A549 (cell line): ENCODE measurements at regions not wholly inside any gene's neighbourhood (a gene's known extent, or its start where the extent isn't known, plus 50 kb on each side); places are given as distances from the start of the nearest gene placed in this dataset.

Experiments
- ATAC-seq, 2 experiments: fragments of 200-7000 bp in 1 of 2; fragments of >200 bp in 1 of 2; cut with Nextera tagmentation in 1 of 2; cut with Tn5 transposase in 1 of 2; 3 replicates each; pipeline versions ENCODE4 v1.8.0 to v1.9.1; 2018 to 2020; ENCODE audit warnings: mild to moderate bottlenecking in 1 of 2, moderate library complexity in 1 of 2
- CTCF ChIA-PET: fragments of 300-600 bp; sonication (Branson Sonifier 250); formaldehyde crosslinking; extraction: SDS; loops from one replicate; lab custom pipeline; 2021; ENCODE audit warnings: antibody characterized with exemption, inconsistent platforms; lab: Yijun Ruan, JAX
- POLR2A ChIA-PET: fragments of 350-600 bp; formaldehyde crosslinking; extraction: SDS; loops from one replicate; lab custom pipeline; 2021; ENCODE audit warnings: antibody characterized with exemption, inconsistent platforms; lab: Yijun Ruan, JAX
- DNase-seq, 2 experiments: peaks; one replicate each; pipeline versions ENCODE4 v3.0.0 to v3.0.0-alpha.2; 2011 to 2016; ENCODE audit warnings: low read depth in 1 of 2, low spot score in 1 of 2
- FAIRE-seq: peaks from 2 replicates; lab custom pipeline; 2011; peaks lifted over from hg19 to GRCh38; lab: Jason Lieb, UNC
- H3K27ac ChIP-seq, 2 experiments: fragments of >200 bp; sonication (Bioruptor Twin); formaldehyde crosslinking; 3 replicates each; pipeline ENCODE4 v1.5.1; 2016 to 2017
- H3K4me1 ChIP-seq: fragments of >200 bp; sonication (Bioruptor Twin); formaldehyde crosslinking; 3 replicates; pipeline ENCODE4 v1.6.1; 2016
- H3K4me2 ChIP-seq: fragments of >200 bp; sonication (Bioruptor Twin); formaldehyde crosslinking; 3 replicates; pipeline ENCODE4 v1.6.1; 2016
- H3K4me3 ChIP-seq: fragments of >200 bp; sonication (Bioruptor Twin); formaldehyde crosslinking; 3 replicates; pipeline ENCODE4 v1.5.1; 2016
- H3K9me3 ChIP-seq: fragments of >200 bp; sonication (Bioruptor Twin); formaldehyde crosslinking; 3 replicates; pipeline ENCODE4 v1.6.1; 2016
- CBX8 ChIP-seq: fragments of 200-600 bp; sonication (generic); IDR thresholded peaks from 2 replicates; pipeline ENCODE4 v1.6.1; 2016
- EHF ChIP-seq: fragments of 250-450 bp; sonication (Bioruptor Pico); IDR thresholded peaks from 2 replicates; pipeline ENCODE4 v1.5.0; 2020; ENCODE audit warnings: mild to moderate bottlenecking
- EP300 ChIP-seq, 2 experiments: fragments of >200 bp; sonication (Bioruptor Twin); formaldehyde crosslinking; IDR thresholded peaks; 2 replicates in 1 of 2; 3 replicates in 1 of 2; pipeline ENCODE4 v1.6.1; 2016 to 2017
- FOSB ChIP-seq: fragments of 250-450 bp; sonication (Bioruptor Pico); IDR thresholded peaks from 2 replicates; pipeline ENCODE4 v1.5.0; 2020; ENCODE audit warnings: mild to moderate bottlenecking, moderate library complexity
- FOXS1 ChIP-seq: fragments of 250-450 bp; sonication (Bioruptor Pico); IDR thresholded peaks from 2 replicates; pipeline ENCODE4 v1.5.0; 2020; ENCODE audit warnings: mild to moderate bottlenecking, moderate library complexity
- HOXB13 ChIP-seq: fragments of 250-450 bp; sonication (Bioruptor Pico); IDR thresholded peaks from 2 replicates; pipeline ENCODE4 v1.5.0; 2020; ENCODE audit warnings: low read depth, mild to moderate bottlenecking, moderate library complexity
- HOXB5 ChIP-seq: fragments of 250-450 bp; sonication (Bioruptor Pico); IDR thresholded peaks from 2 replicates; pipeline ENCODE4 v1.5.0; 2020; ENCODE audit warnings: mild to moderate bottlenecking, moderate library complexity
- NPAS2 ChIP-seq: fragments of 250-450 bp; sonication (Bioruptor Pico); IDR thresholded peaks from 2 replicates; pipeline ENCODE4 v1.8.0; 2022; ENCODE audit warnings: mild to moderate bottlenecking, moderate library complexity, borderline replicate concordance
- POLR2A ChIP-seq: IDR thresholded peaks from 2 replicates; pipeline ENCODE4 v1.6.1; 2012; ENCODE audit warnings: mild to moderate bottlenecking, low read length
- RAD21 ChIP-seq, 2 experiments: fragments of >200 bp in 1 of 2; sonication (Bioruptor Twin) in 1 of 2; formaldehyde crosslinking in 1 of 2; IDR thresholded peaks in 1 of 2; conservative IDR thresholded peaks in 1 of 2; 2 replicates in 1 of 2; 3 replicates in 1 of 2; pipeline ENCODE4 v1.6.1; 2012 to 2018; ENCODE audit warnings: inconsistent platforms in 1 of 2
- RARB ChIP-seq: fragments of 250-450 bp; sonication (Bioruptor Pico); IDR thresholded peaks from 2 replicates; pipeline ENCODE4 v1.8.0; 2021; ENCODE audit warnings: mild to moderate bottlenecking, moderate library complexity
- REST ChIP-seq: fragments of 200-600 bp; sonication (generic); IDR thresholded peaks from 2 replicates; pipeline ENCODE4 v1.6.1; 2016; ENCODE audit warnings: antibody characterized with exemption, mild to moderate bottlenecking, moderate library complexity
- RNF2 ChIP-seq: fragments of 200-600 bp; sonication (generic); IDR thresholded peaks from 2 replicates; pipeline ENCODE4 v1.6.1; 2016; ENCODE audit warnings: low read depth, mild to moderate bottlenecking, antibody characterized with exemption, moderate library complexity, borderline replicate concordance
- TFCP2L1 ChIP-seq: fragments of 250-450 bp; sonication (Bioruptor Pico); IDR thresholded peaks from 2 replicates; pipeline ENCODE4 v1.5.0; 2021; ENCODE audit warnings: mild to moderate bottlenecking
- ZFP36 ChIP-seq: fragments of 450-650 bp; IDR thresholded peaks from 2 replicates; pipeline ENCODE4 v1.6.1; 2014; ENCODE audit warnings: borderline replicate concordance; ENCODE audit not compliant: partially characterized antibody
- WGBS: methylation state at CpG from one replicate; pipeline ENCODE4 v1.1.6; 2017; ENCODE audit errors: missing lambda C conversion rate; 5-methylcytosine and 5-hydroxymethylcytosine counted together
- TF ChIP-seq, protein P1 (sequence below): fragments of >200 bp; sonication (Bioruptor Twin); formaldehyde crosslinking; IDR thresholded peaks from 3 replicates; pipeline ENCODE4 v1.5.1; 2016
- TF ChIP-seq, protein P2 (sequence below): fragments of 450-650 bp; IDR thresholded peaks from 2 replicates; pipeline ENCODE4 v1.6.1; 2014; ENCODE audit warnings: antibody characterized with exemption

DNA sequence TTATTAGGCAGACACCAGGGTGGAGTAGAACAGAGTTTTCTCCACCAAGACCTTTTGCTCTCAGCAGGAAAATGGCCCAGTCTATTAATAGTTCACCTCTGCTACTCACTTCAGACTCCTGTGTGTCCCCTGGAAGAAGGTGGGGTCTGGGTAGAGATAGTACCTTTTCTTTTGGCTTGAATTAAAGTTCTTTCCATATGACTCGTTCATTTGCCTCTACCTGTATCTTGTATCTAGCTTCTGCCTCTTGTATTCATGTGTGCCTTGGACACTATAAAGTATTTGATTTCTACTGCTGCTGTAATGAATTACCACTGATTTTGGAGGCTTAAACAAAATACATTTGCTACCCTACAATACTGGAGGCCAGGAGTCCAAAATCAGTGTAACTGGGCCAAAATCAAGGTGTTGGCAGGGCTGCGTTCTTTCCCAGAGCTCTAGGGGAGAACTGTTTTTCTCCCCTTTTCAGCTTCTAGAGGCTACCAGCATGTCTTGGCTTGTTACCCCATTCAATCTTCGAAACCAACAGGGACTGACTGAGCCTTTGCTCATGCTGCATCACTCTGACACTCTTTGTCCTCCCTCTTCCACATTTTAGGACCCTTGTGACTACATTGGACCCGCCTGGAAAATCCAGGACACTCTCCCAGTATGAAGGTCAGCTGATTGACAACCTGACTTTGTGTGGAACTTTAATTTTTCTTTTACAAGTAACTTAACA, 155.6 kb upstream of the PRSS58 start:
- 61% methylated on average over 4 of the region's 4 CpGs for WGBS
- no peaks in the 10 kb centered on the region for H3K4me1 ChIP-seq
- ATAC-seq (no peak), FAIRE-seq (no peak)
- TF ChIP-seq RAD21 (conservative IDR thresholded peaks at IDR 0.05 in 1 of 2, IDR thresholded peaks at IDR 0.05 in 1 of 2), result no peak
- no peak for TF ChIP-seq ZFP36
- TF ChIP-seq EHF, result no peak
- no peak for TF ChIP-seq EP300 (IDR thresholded peaks at IDR 0.05)
- TF ChIP-seq FOSB (CRISPR knock-in tag), result no peak
- no peak for TF ChIP-seq CBX8
- no peak for TF ChIP-seq RARB
- no peak for TF ChIP-seq TFCP2L1 (CRISPR knock-in tag)
- TF ChIP-seq, all 56 proteins: peak for 0
- H3K9me3 ChIP-seq, result no peaks in the 10 kb centered on the region
- no peak overlapping the region for H3K4me2 ChIP-seq
- H3K4me3 ChIP-seq, result no peak overlapping the region
- POLR2A ChIA-PET, result interaction anchor here (0.6 kb wide), 1 partner anchor 449 kb away, joined by 4 read pairs; no protein-coding TSS in a partner anchor
- CTCF ChIA-PET, result interaction anchor here (0.8 to 0.9 kb wide), 3 partner anchors 48 to 115 kb away, joined by 3 to 4 read pairs (median 3); no protein-coding TSS in a partner anchor
- no peak for DNase-seq
- H3K27ac ChIP-seq, result no peak overlapping the region

GRCh38 chr7:142412551-142413193, 154.8 kb upstream of the PRSS58 start:
- TF ChIP-seq, protein P1, sequence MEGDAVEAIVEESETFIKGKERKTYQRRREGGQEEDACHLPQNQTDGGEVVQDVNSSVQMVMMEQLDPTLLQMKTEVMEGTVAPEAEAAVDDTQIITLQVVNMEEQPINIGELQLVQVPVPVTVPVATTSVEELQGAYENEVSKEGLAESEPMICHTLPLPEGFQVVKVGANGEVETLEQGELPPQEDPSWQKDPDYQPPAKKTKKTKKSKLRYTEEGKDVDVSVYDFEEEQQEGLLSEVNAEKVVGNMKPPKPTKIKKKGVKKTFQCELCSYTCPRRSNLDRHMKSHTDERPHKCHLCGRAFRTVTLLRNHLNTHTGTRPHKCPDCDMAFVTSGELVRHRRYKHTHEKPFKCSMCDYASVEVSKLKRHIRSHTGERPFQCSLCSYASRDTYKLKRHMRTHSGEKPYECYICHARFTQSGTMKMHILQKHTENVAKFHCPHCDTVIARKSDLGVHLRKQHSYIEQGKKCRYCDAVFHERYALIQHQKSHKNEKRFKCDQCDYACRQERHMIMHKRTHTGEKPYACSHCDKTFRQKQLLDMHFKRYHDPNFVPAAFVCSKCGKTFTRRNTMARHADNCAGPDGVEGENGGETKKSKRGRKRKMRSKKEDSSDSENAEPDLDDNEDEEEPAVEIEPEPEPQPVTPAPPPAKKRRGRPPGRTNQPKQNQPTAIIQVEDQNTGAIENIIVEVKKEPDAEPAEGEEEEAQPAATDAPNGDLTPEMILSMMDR, result peak; percentile 31; the same call in 2 of the 3 replicates
- TF ChIP-seq POLR2A (no peak), RAD21 (conservative IDR thresholded peaks at IDR 0.05 in 1 of 2, IDR thresholded peaks at IDR 0.05 in 1 of 2) (peak in 1 of 2 experiments; percentile 18; a peak in 1 of 5 replicates), REST (no peak)
- TF ChIP-seq, all 56 proteins: peak for 2
- DNase-seq (peak; percentile 49 to 73), FAIRE-seq (peak; percentile 18), ATAC-seq (peak; percentile 66 to 92; a peak in 5 of 6 replicates)
- no peak overlapping the region for H3K27ac ChIP-seq
- no peaks in the 10 kb centered on the region for H3K4me1 ChIP-seq
- no peak overlapping the region for H3K4me3 ChIP-seq
- ChIA-PET CTCF (interaction anchor here (0.8 kb wide), 2 partner anchors 49 to 70 kb away, joined by 3 read pairs; no protein-coding TSS in a partner anchor), POLR2A (interaction anchor here (0.6 kb wide), 1 partner anchor 448 kb away, joined by 4 read pairs; no protein-coding TSS in a partner anchor)
- WGBS, result 43% methylated on average over 2 of the region's 2 CpGs
- H3K9me3 ChIP-seq, result no peaks in the 10 kb centered on the region
- no peak overlapping the region for H3K4me2 ChIP-seq

DNA sequence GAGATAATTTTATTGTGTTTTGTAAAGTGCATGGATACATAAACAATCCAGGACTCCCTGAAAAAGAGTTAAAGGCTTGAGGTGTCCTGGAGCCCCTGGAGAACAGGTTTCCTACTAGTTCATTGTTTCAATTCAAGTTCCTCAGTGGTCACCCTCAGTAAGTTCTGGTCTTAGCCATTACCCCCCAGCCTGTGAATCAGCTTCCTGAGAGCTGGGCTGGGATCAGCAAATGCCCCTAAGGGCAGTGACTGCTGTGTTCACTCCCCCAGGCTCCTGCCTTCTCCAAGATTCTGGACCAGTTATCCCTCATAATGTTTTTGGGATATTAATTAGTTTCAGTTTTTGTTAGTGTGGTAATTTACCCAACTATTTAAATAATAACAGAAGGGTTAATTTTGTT, 151.6 kb upstream of the PRSS58 start:
- CTCF ChIA-PET, result no interaction called here

More for the DNA sequence above, 151.6 kb upstream of the PRSS58 start:
- no peak for FAIRE-seq
- Histone ChIP-seq H3K27ac (no peak overlapping the region), H3K4me2 (no peak overlapping the region), H3K4me1 (no peaks in the 10 kb centered on the region), H3K9me3 (no peaks in the 10 kb centered on the region), H3K4me3 (no peak overlapping the region)
- ATAC-seq, result no peak
- no peak for DNase-seq
- POLR2A ChIA-PET, result no interaction called here
- TF ChIP-seq NPAS2 (no peak), HOXB13 (CRISPR knock-in tag) (no peak), RAD21 (conservative IDR thresholded peaks at IDR 0.05 in 1 of 2, IDR thresholded peaks at IDR 0.05 in 1 of 2) (no peak), HOXB5 (CRISPR knock-in tag) (no peak), RNF2 (no peak), RARB (no peak), FOXS1 (no peak)
- TF ChIP-seq, protein P2, sequence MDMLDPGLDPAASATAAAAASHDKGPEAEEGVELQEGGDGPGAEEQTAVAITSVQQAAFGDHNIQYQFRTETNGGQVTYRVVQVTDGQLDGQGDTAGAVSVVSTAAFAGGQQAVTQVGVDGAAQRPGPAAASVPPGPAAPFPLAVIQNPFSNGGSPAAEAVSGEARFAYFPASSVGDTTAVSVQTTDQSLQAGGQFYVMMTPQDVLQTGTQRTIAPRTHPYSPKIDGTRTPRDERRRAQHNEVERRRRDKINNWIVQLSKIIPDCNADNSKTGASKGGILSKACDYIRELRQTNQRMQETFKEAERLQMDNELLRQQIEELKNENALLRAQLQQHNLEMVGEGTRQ, result no peak
